GM23338 (cell line): ENCODE measurements at regions not wholly inside any gene's neighbourhood (a gene's known extent, or its start where the extent isn't known, plus 50 kb on each side); places are given as distances from the start of the nearest gene placed in this dataset.

Experiments used
- ATAC-seq: fragments of 200-7000 bp; cut with Tn5 transposase; 3 replicates; pipeline ENCODE4 v1.9.1; 2020
- DNase-seq: peaks from one replicate; pipeline ENCODE4 v3.0.0-alpha.2; 2015; ENCODE audit warnings: low spot score
- H2AFZ ChIP-seq: fragments of 200-600 bp; sonication (generic); 2 replicates; pipeline ENCODE4 v1.8.0; 2016; ENCODE audit warnings: antibody characterized with exemption, mild to moderate bottlenecking, moderate library complexity
- H3F3A ChIP-seq: fragments of 200-600 bp; sonication (generic); replicated peaks from 2 replicates; pipeline ENCODE4 v1.8.0; 2017; ENCODE audit warnings: antibody characterized with exemption, mixed run types, low read depth
- H3K27ac ChIP-seq: fragments of 200-600 bp; sonication (generic); 2 replicates; pipeline ENCODE4 v1.6.1; 2016; ENCODE audit warnings: low read depth
- H3K27me3 ChIP-seq: fragments of 200-600 bp; sonication (generic); 2 replicates; pipeline ENCODE4 v1.8.0; 2016; ENCODE audit warnings: mild to moderate bottlenecking, mixed run types, moderate library complexity; ENCODE audit not compliant: insufficient read depth
- H3K36me3 ChIP-seq: fragments of 200-600 bp; sonication (generic); 2 replicates; pipeline ENCODE4 v1.8.0; 2016; ENCODE audit warnings: mild to moderate bottlenecking; ENCODE audit not compliant: insufficient read depth
- H3K4me1 ChIP-seq: fragments of 200-600 bp; sonication (generic); 2 replicates; pipeline ENCODE4 v1.8.0; 2016; ENCODE audit warnings: mild to moderate bottlenecking, moderate library complexity; ENCODE audit not compliant: insufficient read depth
- H3K4me2 ChIP-seq: fragments of 200-600 bp; sonication (generic); 2 replicates; pipeline ENCODE4 v1.7.1; 2017; ENCODE audit warnings: mixed run types
- H3K4me3 ChIP-seq: fragments of 200-600 bp; sonication (generic); 2 replicates; pipeline ENCODE4 v1.6.1; 2016; ENCODE audit warnings: mixed run types
- H3K79me2 ChIP-seq: fragments of 200-600 bp; sonication (generic); replicated peaks from 2 replicates; pipeline ENCODE4 v1.8.0; 2017; ENCODE audit warnings: mild to moderate bottlenecking; ENCODE audit not compliant: insufficient read depth
- H3K9me2 ChIP-seq: fragments of 200-600 bp; sonication (generic); 2 replicates; pipeline ENCODE4 v1.8.0; 2017; ENCODE audit not compliant: insufficient read depth
- H4K20me1 ChIP-seq: fragments of 200-600 bp; sonication (generic); replicated peaks from 2 replicates; pipeline ENCODE4 v1.8.0; 2017; ENCODE audit warnings: mild to moderate bottlenecking; ENCODE audit not compliant: insufficient read depth
- H3K27ac Mint-ChIP-seq: 2 replicates; pipeline ENCODE4 v1.8.0; 2020; ENCODE audit warnings: inconsistent platforms, mild to moderate bottlenecking, moderate library complexity, mixed read lengths
- H3K27me3 Mint-ChIP-seq: 3 replicates; pipeline ENCODE4 v1.8.0; 2022; ENCODE audit warnings: low read depth, mild to moderate bottlenecking, moderate library complexity, mixed read lengths, inconsistent platforms; ENCODE audit not compliant: insufficient read depth, poor library complexity
- H3K36me3 Mint-ChIP-seq: 3 replicates; pipeline ENCODE4 v1.8.0; 2021; ENCODE audit warnings: low read depth, mild to moderate bottlenecking, inconsistent platforms, moderate library complexity, mixed read lengths
- H3K4me1 Mint-ChIP-seq: 3 replicates; pipeline ENCODE4 v1.8.0; 2020; ENCODE audit warnings: mild to moderate bottlenecking, inconsistent platforms, mixed read lengths
- H3K4me3 Mint-ChIP-seq: 3 replicates; pipeline ENCODE4 v1.8.0; 2021; ENCODE audit warnings: moderate library complexity, mild to moderate bottlenecking, inconsistent platforms, mixed read lengths
- H3K9me3 Mint-ChIP-seq: 3 replicates; pipeline ENCODE4 v1.8.0; 2020; ENCODE audit warnings: moderate library complexity, mild to moderate bottlenecking, inconsistent platforms, mixed read lengths
- CTCF ChIP-seq, 2 experiments: fragments of 200-600 bp in 1 of 2; sonication (generic) in 1 of 2; conservative IDR thresholded peaks; 2 replicates each; pipeline versions ENCODE4 v1.5.1 to v1.6.1; 2016 to 2017; ENCODE audit warnings: antibody characterized with exemption in 2 of 2, low read depth in 2 of 2, mild to moderate bottlenecking in 2 of 2, moderate library complexity in 1 of 2
- ETS1 ChIP-seq: IDR thresholded peaks from 2 replicates; pipeline ENCODE4 v1.6.1; 2016; ENCODE audit warnings: antibody characterized with exemption
- EZH2phosphoT487 ChIP-seq: fragments of 200-600 bp; sonication (generic); IDR thresholded peaks from one replicate; pipeline ENCODE4 v1.8.1; 2018; ENCODE audit warnings: antibody characterized with exemption; ENCODE audit not compliant: unreplicated experiment
- STAT1 ChIP-seq: IDR thresholded peaks from one replicate; pipeline ENCODE4 v1.6.1; 2016; ENCODE audit warnings: antibody characterized with exemption; ENCODE audit not compliant: unreplicated experiment
- ZNF462 ChIP-seq: fragments of 250-450 bp; sonication (Bioruptor Pico); IDR thresholded peaks from 2 replicates; pipeline ENCODE4 v1.5.0; 2020; ENCODE audit warnings: mild to moderate bottlenecking, moderate library complexity

- Mint-ChIP-seq H3K27me3 (no peaks in the 10 kb centered on the region), H3K36me3 (no peaks in the 10 kb centered on the region), H3K4me1 (no peaks in the 10 kb centered on the region), H3K4me3 (no peak overlapping the region), H3K9me3 (no peaks in the 10 kb centered on the region), H3K27ac (no peak overlapping the region)
- no peaks in the 10 kb centered on the region for H3K79me2 ChIP-seq
- no peaks in the 10 kb centered on the region for H3K9me2 ChIP-seq
- H3K36me3 ChIP-seq, result no peaks in the 10 kb centered on the region
- TF ChIP-seq ETS1, result no peak
- no peak for TF ChIP-seq ZNF462 (CRISPR knock-in tag)
- TF ChIP-seq STAT1, result no peak
- TF ChIP-seq EZH2phosphoT487, result no peak
- TF ChIP-seq CTCF (conservative IDR thresholded peaks at IDR 0.05; ENCODE audit: low read depth in 2 of 2), result no peak
- DNase-seq (no peak), ATAC-seq (no peak)
- H3K4me2 ChIP-seq, result no peak overlapping the region
- H3K27ac ChIP-seq, result no peak overlapping the region
- H3F3A ChIP-seq, result no peaks in the 10 kb centered on the region
- H3K4me3 ChIP-seq, result no peak overlapping the region
- no peaks in the 10 kb centered on the region for H3K4me1 ChIP-seq
- H3K27me3 ChIP-seq, result no peaks in the 10 kb centered on the region
- no peak overlapping the region for H2AFZ ChIP-seq
- H4K20me1 ChIP-seq, result no peaks in the 10 kb centered on the region
Observed at GRCh38 chr19:28964500-28964899, 248.5 kb downstream of the UQCRFS1 start.
